ENCODE measurements at regions not wholly inside any gene's neighbourhood (a gene's known extent, or its start where the extent isn't known, plus 50 kb on each side); places are given as distances from the start of the nearest gene placed in this dataset.
"Not testable (repeated sequence)": the region's sequence is repeated elsewhere in the genome, so short reads cannot be mapped to it uniquely, and the experiment has no call there.

DNA sequence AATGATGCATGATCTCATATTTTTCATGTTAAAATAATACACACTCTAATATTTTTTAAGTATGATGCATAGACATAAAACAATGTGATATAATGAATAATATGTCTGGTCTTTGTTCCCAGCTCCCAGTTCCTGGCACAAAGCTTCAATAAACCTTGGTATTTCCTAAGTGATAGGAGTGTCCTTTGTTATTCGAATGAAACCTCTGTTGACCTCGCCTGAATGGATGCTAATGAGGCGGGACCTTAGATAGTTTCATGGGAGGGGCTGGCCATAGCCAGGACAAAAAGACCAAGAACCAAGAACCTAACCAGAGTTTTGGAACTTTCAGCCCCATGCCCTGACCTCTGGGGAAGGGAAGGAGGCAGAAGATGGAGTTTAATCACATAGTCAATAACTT is 257.7 kb upstream of the COPS8 start:
- H3K9me3 ChIP-seq (replicated peaks; ENCODE audit: low read length), result no peaks in the 10 kb centered on the region
- H3K4me3 ChIP-seq (ENCODE audit: low read length), result no peak overlapping the region
- H3K4me1 ChIP-seq (ENCODE audit: control insufficient read depth, insufficient read depth, low read length), result no peaks in the 10 kb centered on the region
- no peak overlapping the region for H3K9ac ChIP-seq (ENCODE audit: low read depth, low read length)
- H3K36me3 ChIP-seq (ENCODE audit: insufficient read depth, low read length), result no peaks in the 10 kb centered on the region
- H3K27me3 ChIP-seq (ENCODE audit: control insufficient read depth, insufficient read depth, low read length), result no peaks in the 10 kb centered on the region
- no peak overlapping the region for H3K4me2 ChIP-seq (ENCODE audit: low read length)

DNA sequence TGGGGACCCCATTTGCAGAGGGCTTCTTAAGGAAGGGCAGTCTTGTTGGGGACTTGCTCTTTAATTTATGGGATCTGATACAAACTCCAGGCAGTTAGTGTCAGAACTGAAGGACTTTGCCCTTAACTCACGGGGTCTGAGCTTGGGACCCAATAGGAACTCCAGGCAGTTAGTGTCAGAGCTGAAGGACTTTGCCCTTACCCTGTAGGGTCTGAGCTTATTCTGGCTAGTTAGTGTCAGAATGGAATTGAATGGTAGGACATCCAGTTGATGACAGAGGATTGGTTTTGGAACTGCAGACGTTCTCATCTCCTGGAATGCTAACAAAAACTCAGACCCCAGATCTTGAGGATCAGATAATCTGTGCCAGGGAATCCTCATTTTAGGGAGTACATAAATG is 256.9 kb upstream of the COPS8 start:
- no peaks in the 10 kb centered on the region for H3K36me3 ChIP-seq (ENCODE audit: insufficient read depth, low read length)
- no peaks in the 10 kb centered on the region for H3K27me3 ChIP-seq (ENCODE audit: control insufficient read depth, insufficient read depth, low read length)
- no peak overlapping the region for H3K9ac ChIP-seq (ENCODE audit: low read depth, low read length)
- no peaks in the 10 kb centered on the region for H3K4me1 ChIP-seq (ENCODE audit: control insufficient read depth, insufficient read depth, low read length)
- H3K9me3 ChIP-seq (replicated peaks; ENCODE audit: low read length), result no peaks in the 10 kb centered on the region
- no peak overlapping the region for H3K4me2 ChIP-seq (ENCODE audit: low read length)
- no peak overlapping the region for H3K4me3 ChIP-seq (ENCODE audit: low read length)

DNA sequence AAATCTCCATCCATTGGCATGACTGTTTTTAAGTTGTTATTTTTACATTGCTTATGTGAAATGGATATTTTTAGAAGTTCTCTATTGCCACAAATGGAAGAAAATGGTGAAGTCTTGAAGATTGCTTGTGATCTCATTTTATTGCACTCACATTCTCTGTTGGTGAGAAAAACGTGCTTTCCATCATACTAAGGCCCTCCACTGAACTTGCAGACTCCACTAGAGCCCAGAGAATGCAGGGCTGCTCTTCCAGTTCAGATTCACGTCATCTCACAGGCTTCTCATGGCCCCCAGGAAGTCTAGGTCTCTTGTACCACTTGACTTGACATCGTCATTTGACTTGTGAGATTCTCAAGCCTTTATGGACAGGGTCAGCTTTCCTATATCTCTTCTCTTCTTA is 254.8 kb upstream of the COPS8 start:
- H3K9ac ChIP-seq (ENCODE audit: low read depth, low read length), result no peak overlapping the region
- H3K9me3 ChIP-seq (replicated peaks; ENCODE audit: low read length), result no peaks in the 10 kb centered on the region
- no peak overlapping the region for H3K4me2 ChIP-seq (ENCODE audit: low read length)
- no peaks in the 10 kb centered on the region for H3K27me3 ChIP-seq (ENCODE audit: control insufficient read depth, insufficient read depth, low read length)
- H3K4me1 ChIP-seq (ENCODE audit: control insufficient read depth, insufficient read depth, low read length), result no peaks in the 10 kb centered on the region
- no peak overlapping the region for H3K4me3 ChIP-seq (ENCODE audit: low read length)
- no peaks in the 10 kb centered on the region for H3K36me3 ChIP-seq (ENCODE audit: insufficient read depth, low read length)

DNA sequence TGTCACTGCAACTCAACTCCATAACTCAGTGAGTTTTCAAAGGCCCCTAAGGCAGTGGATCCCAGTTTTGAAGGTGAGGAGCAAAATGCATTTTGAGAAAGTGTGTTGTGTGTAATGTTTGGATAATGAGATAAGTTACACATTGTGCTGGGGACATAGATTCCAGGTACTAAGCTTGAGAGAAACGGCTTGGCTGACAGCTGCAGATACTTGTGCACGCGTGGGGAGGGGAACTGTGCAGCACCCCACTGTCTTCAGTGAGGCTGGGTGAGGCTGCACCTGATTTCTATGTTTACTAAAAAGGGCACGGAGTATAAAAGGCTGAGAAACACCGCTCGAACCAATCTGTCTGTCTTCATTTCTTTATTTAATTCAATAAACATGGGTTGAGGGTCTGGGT is 254.0 kb upstream of the COPS8 start:
- Histone ChIP-seq H3K4me2 (ENCODE audit: low read length) (no peak overlapping the region), H3K27me3 (ENCODE audit: control insufficient read depth, insufficient read depth, low read length) (no peaks in the 10 kb centered on the region), H3K9ac (ENCODE audit: low read depth, low read length) (no peak overlapping the region), H3K4me1 (ENCODE audit: control insufficient read depth, insufficient read depth, low read length) (no peaks in the 10 kb centered on the region), H3K4me3 (ENCODE audit: low read length) (no peak overlapping the region), H3K9me3 (replicated peaks; ENCODE audit: low read length) (no peaks in the 10 kb centered on the region), H3K36me3 (ENCODE audit: insufficient read depth, low read length) (no peaks in the 10 kb centered on the region)

DNA sequence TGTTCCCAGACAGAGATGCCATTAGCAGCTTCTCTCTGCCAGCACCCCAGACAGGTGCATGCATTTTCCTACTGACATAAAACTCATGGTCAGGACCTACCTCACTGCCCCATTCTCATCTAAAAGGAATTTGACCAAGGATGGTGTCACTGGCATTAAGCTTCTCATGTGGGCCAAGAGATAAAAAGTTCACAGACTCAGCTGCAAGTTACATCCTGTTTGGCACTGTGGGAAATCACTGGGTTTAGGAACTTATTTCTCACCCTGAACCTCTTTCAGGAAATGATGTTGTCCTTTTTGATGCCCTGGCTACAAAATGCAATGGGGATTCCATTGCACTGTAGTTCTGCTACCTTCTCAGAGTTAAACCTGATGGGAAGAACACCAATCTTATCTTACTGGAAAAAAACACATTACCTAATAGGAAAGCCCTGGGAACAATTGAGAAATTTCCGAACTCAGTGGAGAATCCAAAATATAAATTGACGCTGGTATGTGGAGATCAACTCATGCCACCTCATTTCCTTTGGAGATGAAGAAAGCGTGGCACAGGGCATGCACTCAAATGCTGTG is 252.1 kb upstream of the COPS8 start:
- Histone ChIP-seq H3K9me3 (replicated peaks; ENCODE audit: low read length) (no peaks in the 10 kb centered on the region), H3K27me3 (ENCODE audit: control insufficient read depth, insufficient read depth, low read length) (no peaks in the 10 kb centered on the region), H3K9ac (ENCODE audit: low read depth, low read length) (no peak overlapping the region), H3K36me3 (ENCODE audit: insufficient read depth, low read length) (no peaks in the 10 kb centered on the region), H3K4me3 (ENCODE audit: low read length) (no peak overlapping the region), H3K4me1 (ENCODE audit: control insufficient read depth, insufficient read depth, low read length) (no peaks in the 10 kb centered on the region), H3K4me2 (ENCODE audit: low read length) (no peak overlapping the region)

DNA sequence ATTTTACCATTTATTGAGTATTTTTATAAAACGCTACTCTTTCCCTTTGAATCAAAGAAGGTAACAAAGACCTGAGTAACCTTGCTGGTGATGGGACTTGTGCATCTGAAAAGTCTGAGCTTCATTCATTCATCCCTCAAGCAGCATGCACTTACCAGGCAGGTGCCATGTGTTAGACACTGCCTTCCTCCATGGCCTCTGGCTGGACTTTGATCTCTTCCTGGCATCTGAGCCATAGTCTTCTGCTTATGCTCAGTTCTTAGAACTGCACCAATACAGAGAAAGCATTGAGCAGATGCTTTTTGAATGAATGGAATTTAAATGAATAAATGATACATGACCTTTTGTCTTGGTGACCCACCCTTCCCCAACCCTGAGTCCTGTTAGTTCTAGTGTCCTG is 251.4 kb upstream of the COPS8 start:
- Histone ChIP-seq H3K27me3 (ENCODE audit: control insufficient read depth, insufficient read depth, low read length) (no peaks in the 10 kb centered on the region), H3K4me2 (ENCODE audit: low read length) (no peak overlapping the region), H3K4me3 (ENCODE audit: low read length) (no peak overlapping the region), H3K4me1 (ENCODE audit: control insufficient read depth, insufficient read depth, low read length) (no peaks in the 10 kb centered on the region), H3K9ac (ENCODE audit: low read depth, low read length) (no peak overlapping the region), H3K9me3 (replicated peaks; ENCODE audit: low read length) (no peaks in the 10 kb centered on the region), H3K36me3 (ENCODE audit: insufficient read depth, low read length) (no peaks in the 10 kb centered on the region)

DNA sequence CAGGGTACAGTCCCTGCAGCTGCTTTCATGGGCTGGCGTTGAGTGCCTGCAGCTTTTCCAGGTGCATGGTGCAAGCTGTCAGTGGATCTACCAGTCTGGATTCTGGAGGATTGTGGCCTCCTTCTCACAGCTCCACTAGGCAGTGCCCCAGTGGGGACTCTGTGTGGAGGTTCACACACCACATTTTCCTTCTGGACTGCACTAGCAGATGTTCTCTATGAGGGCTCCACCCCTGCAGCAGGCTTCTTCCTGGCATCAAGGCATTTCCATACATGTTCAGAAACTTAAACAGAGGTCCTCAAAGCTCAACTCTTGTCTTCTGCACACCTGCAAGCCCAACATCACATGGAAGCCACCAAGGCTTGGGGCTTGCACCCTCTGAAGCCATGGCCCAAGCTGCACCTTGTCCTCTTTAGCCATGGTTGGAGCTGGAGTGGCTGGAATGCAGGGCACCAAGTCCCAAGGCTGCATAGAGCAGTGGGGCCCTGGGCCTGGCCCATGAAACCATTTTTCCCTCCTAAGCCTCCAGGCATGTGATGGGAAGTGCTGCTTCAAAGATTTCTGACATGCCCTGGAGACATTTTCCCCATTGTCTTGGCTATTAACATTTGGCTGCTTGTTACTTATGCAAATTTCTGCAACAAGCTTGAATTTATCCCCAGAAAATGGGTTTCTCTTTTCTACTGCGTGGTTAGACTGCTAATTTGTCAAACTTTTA is 250.2 kb upstream of the COPS8 start:
- Histone ChIP-seq H3K4me2 (ENCODE audit: low read length) (no peak overlapping the region), H3K9me3 (replicated peaks; ENCODE audit: low read length) (no peaks in the 10 kb centered on the region), H3K4me1 (ENCODE audit: control insufficient read depth, insufficient read depth, low read length) (no peaks in the 10 kb centered on the region), H3K4me3 (ENCODE audit: low read length) (no peak overlapping the region), H3K36me3 (ENCODE audit: insufficient read depth, low read length) (no peaks in the 10 kb centered on the region), H3K9ac (ENCODE audit: low read depth, low read length) (no peak overlapping the region), H3K27me3 (ENCODE audit: control insufficient read depth, insufficient read depth, low read length) (no peaks in the 10 kb centered on the region)

DNA sequence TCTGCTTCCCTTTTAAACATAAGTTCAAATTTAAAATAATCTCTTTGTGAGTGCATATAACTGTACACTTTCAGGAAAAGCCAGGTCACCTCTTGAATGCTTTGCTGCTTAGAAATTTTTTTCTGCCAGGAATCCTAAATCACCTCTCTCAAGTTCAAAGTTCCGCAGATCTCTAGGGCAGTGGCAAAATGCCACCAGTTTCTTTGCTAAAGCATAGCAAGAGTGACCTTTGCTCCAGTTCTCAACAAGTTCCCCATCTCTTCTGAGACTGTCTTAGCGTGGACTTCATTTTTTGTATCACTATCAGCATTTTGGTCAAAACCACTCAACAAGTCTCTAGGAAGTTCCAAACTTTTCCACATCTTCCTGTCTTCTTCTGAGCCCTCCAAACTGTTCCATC is 249.7 kb upstream of the COPS8 start:
- not testable (repeated sequence) for H3K4me1 ChIP-seq (ENCODE audit: control insufficient read depth, insufficient read depth, low read length); H3K27me3 ChIP-seq (ENCODE audit: control insufficient read depth, insufficient read depth, low read length); H3K4me2 ChIP-seq (ENCODE audit: low read length)

DNA sequence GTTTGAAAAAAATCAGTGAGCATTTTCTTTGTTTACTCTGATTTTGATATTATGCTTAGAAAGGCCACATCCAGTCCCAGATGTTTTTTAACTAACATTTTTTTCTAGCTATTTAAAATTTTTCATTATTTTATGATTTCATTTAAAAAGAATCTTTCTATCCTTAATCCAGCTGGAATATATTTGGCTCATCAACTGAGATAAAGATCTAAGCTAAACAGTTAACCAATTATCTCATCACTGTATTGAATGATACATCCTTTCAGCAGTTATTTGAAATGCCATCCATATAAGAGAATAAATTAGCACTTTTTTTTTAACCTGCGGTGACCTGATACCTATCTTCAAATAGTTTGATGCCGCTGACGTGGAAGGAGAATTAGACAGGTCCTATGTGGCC is 245.5 kb upstream of the COPS8 start:
- Histone ChIP-seq H3K4me1 (ENCODE audit: control insufficient read depth, insufficient read depth, low read length) (no peaks in the 10 kb centered on the region), H3K9ac (ENCODE audit: low read depth, low read length) (no peak overlapping the region), H3K4me2 (ENCODE audit: low read length) (no peak overlapping the region), H3K9me3 (replicated peaks; ENCODE audit: low read length) (no peaks in the 10 kb centered on the region), H3K4me3 (ENCODE audit: low read length) (no peak overlapping the region), H3K36me3 (ENCODE audit: insufficient read depth, low read length) (no peaks in the 10 kb centered on the region), H3K27me3 (ENCODE audit: control insufficient read depth, insufficient read depth, low read length) (peaks cover 9% of the 10 kb centered on the region)

More for the DNA sequence above, 249.7 kb upstream of the COPS8 start:
- H3K9me3 ChIP-seq (replicated peaks; ENCODE audit: low read length); H3K4me3 ChIP-seq (ENCODE audit: low read length); H3K36me3 ChIP-seq (ENCODE audit: insufficient read depth, low read length); H3K9ac ChIP-seq (ENCODE audit: low read depth, low read length): not testable (repeated sequence)

DNA sequence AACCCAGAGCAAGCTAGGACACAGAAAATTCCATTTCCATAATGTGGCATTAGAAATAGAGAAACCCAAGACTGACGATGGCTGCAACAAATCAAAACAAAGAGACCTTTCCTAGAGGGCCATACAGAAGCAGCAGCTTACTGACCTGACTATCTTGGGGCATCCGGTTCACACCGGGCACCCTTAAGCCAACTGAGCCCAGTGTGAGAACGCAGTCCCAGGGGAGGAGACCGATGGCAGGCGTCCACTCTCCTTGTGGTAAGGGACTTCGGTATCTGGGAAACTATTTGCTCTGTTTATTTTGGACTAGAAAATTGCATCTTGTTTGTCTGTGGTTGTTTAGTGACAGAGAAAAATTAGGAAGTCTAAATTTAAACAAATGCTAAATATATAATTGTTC is 244.8 kb upstream of the COPS8 start:
- Histone ChIP-seq H3K9ac (ENCODE audit: low read depth, low read length) (no peak overlapping the region), H3K4me2 (ENCODE audit: low read length) (no peak overlapping the region), H3K4me3 (ENCODE audit: low read length) (no peak overlapping the region), H3K4me1 (ENCODE audit: control insufficient read depth, insufficient read depth, low read length) (no peaks in the 10 kb centered on the region), H3K27me3 (ENCODE audit: control insufficient read depth, insufficient read depth, low read length) (peaks cover 9% of the 10 kb centered on the region), H3K36me3 (ENCODE audit: insufficient read depth, low read length) (no peaks in the 10 kb centered on the region), H3K9me3 (replicated peaks; ENCODE audit: low read length) (no peaks in the 10 kb centered on the region)

DNA sequence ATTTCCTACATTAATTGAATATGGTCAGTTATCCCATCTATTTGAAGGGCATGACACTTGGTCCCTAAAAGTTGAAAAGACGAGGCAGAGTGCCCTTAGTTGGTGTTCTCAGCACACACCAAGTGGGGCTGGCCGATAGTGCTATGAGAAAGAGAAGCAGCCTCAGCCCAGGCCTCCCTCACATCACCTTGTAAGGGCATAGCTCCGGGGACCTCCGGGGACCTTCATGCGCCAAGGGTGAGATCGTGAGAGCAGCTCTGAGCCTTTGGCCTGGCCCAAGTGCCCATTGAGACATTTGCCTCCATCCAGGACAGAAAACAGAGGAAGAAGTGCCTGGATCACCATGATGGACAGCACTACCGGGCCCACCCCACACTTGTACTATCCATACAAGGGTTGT is 244.3 kb upstream of the COPS8 start:
- Histone ChIP-seq H3K9me3 (replicated peaks; ENCODE audit: low read length) (no peaks in the 10 kb centered on the region), H3K27me3 (ENCODE audit: control insufficient read depth, insufficient read depth, low read length) (peaks cover 9% of the 10 kb centered on the region), H3K36me3 (ENCODE audit: insufficient read depth, low read length) (no peaks in the 10 kb centered on the region), H3K4me2 (ENCODE audit: low read length) (no peak overlapping the region), H3K4me3 (ENCODE audit: low read length) (no peak overlapping the region), H3K9ac (ENCODE audit: low read depth, low read length) (no peak overlapping the region), H3K4me1 (ENCODE audit: control insufficient read depth, insufficient read depth, low read length) (no peaks in the 10 kb centered on the region)

Data from skeletal muscle satellite cell (primary cell).